HPDE6-E6E7 (cell line): ENCODE measurements at regions not wholly inside any gene's neighbourhood (a gene's known extent, or its start where the extent isn't known, plus 50 kb on each side); places are given as distances from the start of the nearest gene placed in this dataset.
"Not testable (repeated sequence)": the region's sequence is repeated elsewhere in the genome, so short reads cannot be mapped to it uniquely, and the experiment has no call there.

Experiments
- DNase-seq: peaks from one replicate; pipeline ENCODE4 v3.0.0; 2011; ENCODE audit warnings: missing footprints; ENCODE audit errors: extremely low spot score

GRCh38 chr14:106652494-106652893, 1126.1 kb downstream of the TMEM121 start:
- DNase-seq = no peak

DNA sequence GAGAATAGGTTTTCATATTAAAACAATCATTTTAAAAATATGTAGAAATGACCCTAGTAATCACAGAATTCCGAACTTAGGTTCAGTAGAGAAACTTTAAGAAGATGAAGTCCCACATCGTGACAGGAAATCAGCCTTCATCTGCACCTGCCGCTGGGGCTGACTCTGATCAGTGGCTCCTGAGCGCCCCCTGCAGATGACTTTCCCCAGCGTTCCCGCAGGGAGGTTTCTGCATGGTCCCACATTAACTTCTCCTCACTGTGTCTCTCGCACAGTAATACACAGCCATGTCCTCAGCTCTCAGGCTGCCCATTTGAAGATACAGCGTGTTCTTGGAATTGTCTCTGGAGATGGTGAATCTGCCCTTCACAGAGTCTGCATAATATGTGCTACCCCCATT, 1131.1 kb downstream of the TMEM121 start:
- DNase-seq = no peak

DNA sequence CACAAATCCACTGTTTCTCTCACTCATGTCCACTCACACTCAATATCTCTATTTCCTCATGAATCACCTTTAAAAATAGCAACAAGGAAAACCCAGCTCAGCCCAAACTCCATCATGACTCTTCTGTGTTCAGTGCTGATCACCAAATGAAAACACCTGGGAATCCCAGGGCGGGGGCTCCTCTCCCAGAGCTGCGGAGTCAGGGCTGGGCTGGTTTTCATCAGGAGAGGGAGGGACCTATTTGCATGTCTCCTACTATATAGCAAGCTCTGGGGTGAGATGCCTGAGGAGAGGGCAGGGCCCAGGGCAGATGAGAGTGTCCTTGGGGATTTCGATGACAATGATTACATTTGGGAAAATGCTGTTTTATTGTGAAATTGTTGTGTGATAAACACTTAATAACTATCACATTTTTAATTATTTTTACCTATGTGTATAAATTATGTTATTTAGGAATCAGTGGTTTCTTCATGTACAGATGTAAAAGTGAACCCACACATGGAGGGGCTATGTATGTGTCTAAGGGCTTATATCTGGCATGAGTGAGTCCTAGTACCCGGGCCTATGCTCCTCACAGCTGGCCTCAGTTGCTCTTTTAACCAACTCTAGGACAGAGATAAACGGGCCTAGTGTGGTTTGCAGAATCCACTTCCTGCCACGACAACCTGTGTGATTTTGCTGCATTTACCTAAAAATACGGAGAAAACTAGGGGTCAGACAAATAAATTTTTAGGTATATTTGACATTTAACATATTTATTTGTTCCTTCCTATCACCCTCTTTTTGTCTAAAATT, 1131.9 kb downstream of the TMEM121 start:
- DNase-seq = not testable (repeated sequence)

- DNase-seq = not testable (repeated sequence)
Measured at GRCh38 chr14:106661561-106661960, 1135.2 kb downstream of the TMEM121 start.

- no peak for DNase-seq
Measured at GRCh38 chr14:106662936-106663550, 1136.7 kb downstream of the TMEM121 start.

DNA sequence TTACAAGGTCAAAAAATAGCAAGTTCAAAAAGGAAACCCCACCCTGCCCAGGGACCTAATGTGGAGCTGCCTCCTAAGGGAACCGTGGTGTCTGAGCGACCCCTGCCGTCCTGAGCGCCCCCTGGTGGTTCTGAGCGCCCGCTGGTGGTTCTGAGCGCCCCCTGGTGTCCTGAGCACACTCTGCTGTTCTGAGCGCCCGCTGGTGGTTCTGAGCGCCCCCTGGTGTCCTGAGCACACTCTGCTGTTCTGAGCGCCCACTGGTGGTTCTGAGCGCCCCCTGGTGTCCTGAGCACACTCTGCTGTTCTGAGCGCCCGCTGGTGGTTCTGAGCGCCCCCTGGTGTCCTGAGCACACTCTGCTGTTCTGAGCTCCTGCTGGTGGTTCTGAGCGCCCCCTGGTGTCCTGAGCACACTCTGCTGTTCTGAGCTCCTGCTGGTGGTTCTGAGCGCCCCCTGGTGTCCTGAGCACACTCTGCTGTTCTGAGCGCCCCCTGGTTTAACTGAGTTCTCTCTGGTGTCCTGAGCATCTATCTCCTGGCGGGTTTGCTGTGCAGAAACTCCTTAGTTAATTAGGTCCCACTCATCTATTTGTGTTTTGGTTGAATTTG, 1137.5 kb downstream of the TMEM121 start:
- not testable (repeated sequence) for DNase-seq

GRCh38 chr14:106665814-106666213, 1139.4 kb downstream of the TMEM121 start:
- no peak for DNase-seq

GRCh38 chr14:106666341-106666740, 1140.0 kb downstream of the TMEM121 start:
- DNase-seq = no peak

DNA sequence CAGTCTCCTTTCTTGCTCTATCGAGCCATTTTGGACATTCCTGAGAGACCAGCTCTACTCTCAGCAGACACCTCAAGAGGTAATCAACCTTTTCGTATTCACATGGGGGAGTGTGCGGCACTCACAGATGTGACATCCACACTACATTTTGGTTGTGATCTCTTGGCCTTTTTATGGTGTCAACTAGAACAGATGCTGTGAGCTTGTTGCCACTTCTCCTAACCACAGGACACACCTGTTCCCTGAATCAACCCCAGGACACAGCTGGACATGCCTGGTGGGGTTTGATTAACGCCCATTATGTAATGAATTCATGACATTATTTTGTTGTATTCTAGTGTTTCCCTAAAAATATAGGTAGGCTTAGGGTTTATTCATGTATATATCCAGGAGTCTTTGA, 1143.6 kb downstream of the TMEM121 start:
- DNase-seq = no peak

GRCh38 chr14:106674093-106674492, 1147.7 kb downstream of the TMEM121 start:
- DNase-seq = not testable (repeated sequence)

GRCh38 chr14:106674509-106675125, 1148.2 kb downstream of the TMEM121 start:
- not testable (repeated sequence) for DNase-seq

DNA sequence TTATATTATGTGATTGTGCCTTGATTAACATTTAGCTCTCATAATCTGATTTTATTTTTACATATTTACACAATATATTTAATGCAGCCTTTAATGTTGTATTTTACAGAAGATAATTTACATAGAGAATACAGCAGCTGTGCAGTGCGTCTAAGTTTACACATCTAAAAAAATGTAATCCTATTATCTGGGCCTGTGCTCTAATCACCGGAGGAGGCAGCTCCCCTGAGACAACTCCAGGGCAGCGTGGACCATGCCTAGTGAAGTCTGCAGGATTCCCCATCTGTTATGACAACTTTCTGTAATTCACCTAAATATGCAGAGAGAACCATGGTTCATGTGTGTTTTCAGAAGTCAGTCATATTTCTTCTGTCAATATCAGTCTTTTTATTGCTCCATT, 1149.3 kb downstream of the TMEM121 start:
- DNase-seq = not testable (repeated sequence)

DNA sequence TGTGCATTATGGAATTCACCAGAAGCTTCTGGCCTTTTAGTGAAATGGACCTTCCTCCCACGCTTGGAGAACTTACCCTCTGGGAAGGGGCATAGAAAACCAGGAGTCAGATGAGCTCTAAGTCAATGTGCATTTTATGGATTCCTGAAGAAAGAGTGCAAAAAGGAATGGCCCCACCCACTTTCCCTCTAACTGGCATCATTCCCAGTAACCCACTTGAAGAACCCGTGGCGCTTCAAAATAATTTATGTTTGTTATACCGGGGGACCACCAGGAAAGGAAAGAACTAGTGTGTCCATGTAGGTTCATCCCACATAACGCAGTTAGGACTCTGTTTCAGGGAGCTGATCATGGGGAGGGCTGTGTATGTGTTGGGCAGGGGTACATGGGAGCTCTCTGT, 1153.4 kb downstream of the TMEM121 start:
- no peak for DNase-seq

GRCh38 chr14:106681161-106681560, 1154.8 kb downstream of the TMEM121 start:
- no peak for DNase-seq

DNA sequence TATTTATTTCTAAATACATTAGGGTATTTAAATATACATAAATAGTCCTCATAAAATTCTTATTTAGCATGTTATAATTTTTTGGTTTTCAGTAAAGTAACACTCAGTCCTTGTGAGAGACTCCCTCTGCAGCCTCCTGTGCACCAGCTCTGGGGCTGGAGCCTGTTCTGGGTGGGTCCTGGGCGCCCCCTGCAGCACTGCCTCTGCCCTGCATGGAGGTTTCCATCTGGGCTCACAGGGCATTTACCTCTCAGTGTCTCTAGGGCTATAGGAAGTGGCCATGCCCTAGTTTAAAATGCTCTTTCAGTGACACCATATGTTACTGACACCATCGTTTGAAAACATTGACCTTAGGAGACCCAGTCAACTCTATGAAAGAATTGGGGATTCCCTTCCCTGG, 1155.2 kb downstream of the TMEM121 start:
- DNase-seq = no peak

DNA sequence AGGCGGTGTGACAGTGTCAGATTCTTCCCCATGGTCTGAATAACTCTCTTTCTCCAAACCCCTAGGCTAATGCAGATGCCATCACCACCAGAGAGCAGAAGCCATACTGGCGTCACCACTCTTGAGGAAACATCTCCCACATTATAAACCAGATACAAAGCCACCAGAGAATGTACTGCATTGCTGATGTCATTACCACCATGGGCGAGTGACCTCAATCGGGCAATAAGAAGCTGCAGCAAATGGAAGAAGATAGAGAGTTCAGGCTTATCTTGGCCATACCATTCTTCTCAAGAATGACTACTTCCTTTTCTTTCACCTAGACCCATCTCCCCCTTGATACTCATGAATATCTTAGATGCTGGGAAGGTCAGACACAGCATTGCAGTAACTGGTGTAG, 1157.2 kb downstream of the TMEM121 start:
- DNase-seq = no peak

GRCh38 chr14:106686533-106686932, 1160.2 kb downstream of the TMEM121 start:
- DNase-seq = no peak

DNA sequence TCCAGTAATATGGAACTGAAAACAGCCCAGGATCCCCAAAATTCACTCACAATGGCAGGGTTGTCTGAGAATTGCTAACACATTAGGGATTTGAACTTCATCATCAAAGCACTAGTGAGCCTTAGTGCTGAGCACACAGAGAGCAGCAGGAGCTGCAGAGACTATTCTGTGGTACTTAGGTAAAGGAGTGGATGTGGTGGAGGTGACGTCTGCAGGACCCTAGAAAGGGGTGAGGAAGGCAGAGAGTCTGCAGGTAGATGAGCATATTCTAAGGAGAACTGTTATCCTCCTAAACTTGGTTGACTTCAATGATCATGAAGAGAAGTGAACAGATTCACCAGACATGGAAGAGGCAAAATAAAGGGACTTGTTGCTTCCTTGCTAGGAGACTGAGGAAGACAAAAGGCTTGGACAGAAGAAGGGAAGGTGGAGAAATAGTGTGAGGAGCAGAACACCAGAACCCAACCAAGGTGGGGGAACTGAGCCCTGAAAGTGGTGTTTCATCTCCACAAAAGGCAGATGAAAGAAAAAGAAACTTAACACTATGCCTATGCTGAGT, 1164.0 kb downstream of the TMEM121 start:
- no peak for DNase-seq

DNA sequence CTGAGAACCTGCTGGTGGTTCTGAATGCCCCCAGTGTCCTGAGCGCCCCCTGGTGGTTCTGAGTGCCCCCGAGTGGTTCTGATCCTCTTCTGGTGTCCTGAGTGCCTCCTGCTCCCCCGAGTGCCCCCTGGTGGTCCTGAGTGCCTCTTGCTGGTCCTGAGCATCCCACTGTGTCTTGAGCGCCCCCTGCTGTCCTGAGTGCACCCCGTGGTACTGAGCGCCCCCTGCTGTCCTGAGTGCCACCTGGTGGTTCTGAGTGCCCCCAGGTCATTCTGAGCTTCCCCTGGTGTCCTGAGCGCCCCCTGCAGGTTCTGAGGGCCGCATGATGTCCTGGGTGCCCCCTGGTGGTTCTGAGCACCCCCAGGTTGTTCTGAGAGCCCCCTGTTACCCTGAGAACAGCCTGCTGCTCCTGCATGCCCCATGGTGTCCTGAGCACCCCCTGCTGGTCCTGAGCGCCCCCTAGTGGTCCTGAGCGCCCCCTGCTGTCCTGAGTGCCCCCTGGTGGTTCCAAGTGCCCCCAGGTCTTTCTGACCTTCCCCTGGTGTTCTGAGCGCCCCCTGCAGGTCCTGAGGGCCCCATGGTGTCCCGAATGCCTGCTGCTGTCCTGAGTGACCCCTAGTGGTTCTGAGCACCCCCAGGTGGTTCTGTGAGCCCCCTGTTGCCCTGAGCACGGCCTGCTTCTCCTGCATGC, 1165.4 kb downstream of the TMEM121 start:
- DNase-seq = no peak

DNA sequence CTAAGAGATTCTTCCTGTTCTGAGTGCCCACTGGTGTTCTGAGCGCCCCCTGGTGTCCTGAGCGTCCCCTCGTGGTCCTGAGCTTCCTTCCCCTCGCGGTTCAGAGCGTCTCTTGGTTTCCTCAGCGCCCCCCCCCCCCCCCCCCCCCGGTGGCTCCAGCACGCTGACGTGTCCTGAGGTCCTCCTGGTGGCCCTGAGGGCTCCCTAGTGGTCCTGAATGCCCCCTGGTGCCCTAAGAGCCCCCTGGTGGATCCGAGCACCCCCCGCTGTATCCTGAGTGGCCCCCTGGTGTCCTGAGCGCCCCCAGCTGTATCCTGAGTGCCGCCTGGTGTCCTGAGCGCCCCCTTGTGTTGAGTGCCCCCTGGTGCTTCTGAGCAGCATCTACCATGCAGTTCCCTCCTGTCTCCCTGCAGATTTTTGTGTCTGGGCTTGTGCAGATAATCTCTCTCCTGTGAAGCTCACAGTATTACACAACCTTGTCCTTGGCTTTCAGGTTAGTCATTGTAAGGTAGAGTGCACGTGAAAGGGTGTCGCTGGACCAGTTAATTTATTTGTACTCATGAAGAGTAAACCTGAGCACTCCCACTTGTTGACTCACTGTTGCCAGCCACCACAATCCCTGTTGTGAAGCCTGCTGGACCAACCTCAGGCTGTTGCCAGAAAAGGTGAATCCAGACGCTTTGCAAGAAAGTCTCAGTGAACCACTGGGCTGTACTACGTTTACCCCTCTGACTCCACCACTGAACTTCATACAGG, 1168.4 kb downstream of the TMEM121 start:
- no peak for DNase-seq
